ENCODE measurements at regions not wholly inside any gene's neighbourhood (a gene's known extent, or its start where the extent isn't known, plus 50 kb on each side); places are given as distances from the start of the nearest gene placed in this dataset.

- ATAC-seq (ENCODE audit: low FRiP score in 2 of 2): no peak
- Histone ChIP-seq H3K4me3 (no peak overlapping the region), H3K9me3 (no peaks in the 10 kb centered on the region), H3K27me3 (no peaks in the 10 kb centered on the region), H3K36me3 (no peaks in the 10 kb centered on the region), H3K4me1 (no peaks in the 10 kb centered on the region), H3K27ac (no peak overlapping the region)
- TF ChIP-seq POLR2AphosphoS5 (IDR thresholded peaks at IDR 0.05) (no peak), EP300 (IDR thresholded peaks at IDR 0.05) (no peak), POLR2A (IDR thresholded peaks at IDR 0.05) (no peak), CTCF (IDR thresholded peaks at IDR 0.05) (no peak)
- no peak for DNase-seq
- 81 to 89% methylated on average over 6 of the region's 6 CpGs for WGBS, 2 donors
Observed at GRCh38 chr2:236516708-236517107, 52.9 kb upstream of the ACKR3 start.

GRCh38 chr2:236517251-236518031 lies 52.2 kb upstream of the ACKR3 start:
- Histone ChIP-seq H3K36me3 (no peaks in the 10 kb centered on the region), H3K27ac (no peak overlapping the region), H3K9me3 (no peaks in the 10 kb centered on the region), H3K27me3 (no peaks in the 10 kb centered on the region), H3K4me3 (no peak overlapping the region), H3K4me1 (no peaks in the 10 kb centered on the region)
- DNase-seq: no peak
- WGBS, 2 donors: 55 to 62% methylated on average over 11 of the region's 11 CpGs
- no peak for TF ChIP-seq EP300 (IDR thresholded peaks at IDR 0.05)
- TF ChIP-seq POLR2A (IDR thresholded peaks at IDR 0.05): no peak
- TF ChIP-seq POLR2AphosphoS5 (IDR thresholded peaks at IDR 0.05): no peak
- no peak for TF ChIP-seq CTCF (IDR thresholded peaks at IDR 0.05)
- no peak for ATAC-seq (ENCODE audit: low FRiP score in 2 of 2)
